ENCODE measurements at regions not wholly inside any gene's neighbourhood (a gene's known extent, or its start where the extent isn't known, plus 50 kb on each side); places are given as distances from the start of the nearest gene placed in this dataset.
"Not testable (repeated sequence)": the region's sequence is repeated elsewhere in the genome, so short reads cannot be mapped to it uniquely, and the experiment has no call there.

GRCh38 chr5:1637639-1638481, 114.1 kb upstream of the LPCAT1 start:
- TF ChIP-seq EZH2 (IDR thresholded peaks at IDR 0.05; ENCODE audit: insufficient read depth, poor library complexity, severe bottlenecking) (no peak), EZH2phosphoT487 (IDR thresholded peaks at IDR 0.05; ENCODE audit: insufficient read depth, low read depth) (no peak)
- WGBS, 2 experiments (ENCODE audit: low coverage in 1 of 2, low lambda C conversion rate in 2 of 2, missing lambda C conversion rate in 2 of 2): 76 to 77% methylated on average over 23 to 24 of the region's 24 CpGs
- H3K27me3 ChIP-seq (replicated peaks; ENCODE audit: insufficient read depth): no peaks in the 10 kb centered on the region
- no peaks in the 10 kb centered on the region for H3K36me3 ChIP-seq (ENCODE audit: low read depth)
- H3K27ac ChIP-seq: no peak overlapping the region
- H4K20me1 ChIP-seq (ENCODE audit: insufficient read depth): no peaks in the 10 kb centered on the region
- DNase-seq: no peak
- H3F3A ChIP-seq (ENCODE audit: insufficient read depth): peaks cover 5% of the 10 kb centered on the region; the same call in 1 of the 2 replicates
- H3K4me1 ChIP-seq (ENCODE audit: insufficient read depth): peaks cover 3% of the 10 kb centered on the region; the same call in 1 of the 2 replicates
- no peaks in the 10 kb centered on the region for H3K9me3 ChIP-seq (ENCODE audit: low read depth)
- H3K9ac ChIP-seq: no peak overlapping the region
- no peak overlapping the region for H3K4me2 ChIP-seq (ENCODE audit: unreplicated experiment)
- H3K4me3 ChIP-seq: no peak overlapping the region
- 0 out of 2 replicates have a peak, but pooled peaks cover 3% of the 10 kb centered on the region for H3K79me2 ChIP-seq (ENCODE audit: insufficient read depth)
- no peaks in the 10 kb centered on the region for H3K9me2 ChIP-seq (ENCODE audit: insufficient read depth)
- in situ Hi-C loops (cut with MboI): loop anchor here (25.0 kb wide), 1 partner anchor 701 kb away; no protein-coding TSS in a partner anchor
- no peak overlapping the region for H2AFZ ChIP-seq

DNA sequence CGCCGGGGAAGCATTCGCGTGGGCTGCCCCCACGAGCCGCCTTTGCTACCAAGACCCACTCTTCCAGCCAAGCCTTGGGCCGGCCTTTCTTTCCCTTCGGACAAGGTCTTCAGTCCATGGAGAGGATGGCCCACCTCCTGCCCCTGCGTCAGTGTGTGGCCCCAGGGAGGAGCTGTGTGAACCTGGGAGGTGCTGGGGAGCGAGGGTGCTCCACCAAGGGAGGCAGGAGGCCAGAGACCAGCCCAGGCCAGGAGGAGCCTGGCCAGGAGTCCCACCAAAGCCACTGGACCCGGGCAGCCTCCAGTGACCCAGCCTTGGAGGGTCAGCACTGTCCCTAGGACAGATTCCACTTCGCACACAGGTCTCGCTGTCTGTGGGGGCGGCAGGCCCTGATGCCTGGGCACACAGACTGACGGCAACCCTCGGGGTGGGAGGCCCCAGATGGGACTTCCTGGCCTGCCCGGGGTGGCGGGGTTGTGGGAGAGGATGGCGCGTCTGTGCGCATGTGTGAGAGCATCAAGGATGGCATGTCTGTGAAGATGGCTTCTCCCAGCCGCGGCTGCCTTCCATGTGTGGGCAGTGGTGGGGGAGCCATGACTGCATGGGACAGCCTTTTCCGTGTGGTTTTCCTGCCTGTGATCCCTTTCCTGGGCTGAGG, 113.3 kb upstream of the LPCAT1 start:
- H3K4me2 ChIP-seq (ENCODE audit: unreplicated experiment): no peak overlapping the region
- WGBS, 2 experiments (ENCODE audit: low coverage in 1 of 2, low lambda C conversion rate in 2 of 2, missing lambda C conversion rate in 2 of 2): 81 to 82% methylated on average over 23 to 24 of the region's 24 CpGs
- H3K9me2 ChIP-seq (ENCODE audit: insufficient read depth): no peaks in the 10 kb centered on the region
- H3K79me2 ChIP-seq (ENCODE audit: insufficient read depth): peaks cover 3% of the 10 kb centered on the region; the same call in 1 of the 2 replicates
- peaks cover 3% of the 10 kb centered on the region; the same call in 1 of the 2 replicates for H3K4me1 ChIP-seq (ENCODE audit: insufficient read depth)
- in situ Hi-C loops (cut with MboI): loop anchor here (25.0 kb wide), 1 partner anchor 700 kb away; no protein-coding TSS in a partner anchor
- H3K36me3 ChIP-seq (ENCODE audit: low read depth): no peaks in the 10 kb centered on the region
- no peak for TF ChIP-seq EZH2phosphoT487 (IDR thresholded peaks at IDR 0.05; ENCODE audit: insufficient read depth, low read depth)
- TF ChIP-seq EZH2 (IDR thresholded peaks at IDR 0.05; ENCODE audit: insufficient read depth, poor library complexity, severe bottlenecking): no peak
- H3K9me3 ChIP-seq (ENCODE audit: low read depth): no peaks in the 10 kb centered on the region
- no peak overlapping the region for H3K9ac ChIP-seq
- H2AFZ ChIP-seq: no peak overlapping the region
- DNase-seq: no peak
- peaks cover 4% of the 10 kb centered on the region; the same call in 1 of the 2 replicates for H3F3A ChIP-seq (ENCODE audit: insufficient read depth)
- no peaks in the 10 kb centered on the region for H3K27me3 ChIP-seq (replicated peaks; ENCODE audit: insufficient read depth)
- no peak overlapping the region for H3K4me3 ChIP-seq
- no peak overlapping the region for H3K27ac ChIP-seq
- H4K20me1 ChIP-seq (ENCODE audit: insufficient read depth): no peaks in the 10 kb centered on the region

GRCh38 chr5:1636208-1636770, 112.5 kb upstream of the LPCAT1 start:
- not testable (repeated sequence) for H3K79me2 ChIP-seq (ENCODE audit: insufficient read depth); H3K4me2 ChIP-seq (ENCODE audit: unreplicated experiment); H4K20me1 ChIP-seq (ENCODE audit: insufficient read depth); H3K27ac ChIP-seq; H3K9ac ChIP-seq; H3F3A ChIP-seq (ENCODE audit: insufficient read depth); H3K9me3 ChIP-seq (ENCODE audit: low read depth); H2AFZ ChIP-seq; DNase-seq; H3K9me2 ChIP-seq (ENCODE audit: insufficient read depth); H3K4me3 ChIP-seq; H3K36me3 ChIP-seq (ENCODE audit: low read depth); H3K27me3 ChIP-seq (replicated peaks; ENCODE audit: insufficient read depth); H3K4me1 ChIP-seq (ENCODE audit: insufficient read depth)
- in situ Hi-C loops (cut with MboI): loop anchor here (25.0 kb wide), 1 partner anchor 699 kb away; no protein-coding TSS in a partner anchor
- WGBS, 2 experiments (ENCODE audit: low coverage in 1 of 2, low lambda C conversion rate in 2 of 2, missing lambda C conversion rate in 2 of 2): 81 to 85% methylated on average over 17 to 21 of the region's 21 CpGs

- H3K27me3 ChIP-seq (replicated peaks; ENCODE audit: insufficient read depth); H3K79me2 ChIP-seq (ENCODE audit: insufficient read depth); H4K20me1 ChIP-seq (ENCODE audit: insufficient read depth); H3K9me3 ChIP-seq (ENCODE audit: low read depth); H2AFZ ChIP-seq; H3K4me1 ChIP-seq (ENCODE audit: insufficient read depth); H3F3A ChIP-seq (ENCODE audit: insufficient read depth); H3K9me2 ChIP-seq (ENCODE audit: insufficient read depth); H3K9ac ChIP-seq; H3K4me2 ChIP-seq (ENCODE audit: unreplicated experiment); H3K4me3 ChIP-seq; DNase-seq; H3K27ac ChIP-seq; H3K36me3 ChIP-seq (ENCODE audit: low read depth): not testable (repeated sequence)
- 24 to 28% methylated on average over 2 of the region's 2 CpGs for WGBS, 2 experiments (ENCODE audit: low coverage in 1 of 2, low lambda C conversion rate in 2 of 2, missing lambda C conversion rate in 2 of 2)
- in situ Hi-C loops (cut with MboI): loop anchor here (25.0 kb wide), 1 partner anchor 698 kb away; no protein-coding TSS in a partner anchor
These were observed 111.7 kb upstream of the LPCAT1 start for GRCh38 chr5:1635477-1635876.

Data from GM23248 (cell line).